Left lung (tissue), 4 donors: ENCODE measurements at regions not wholly inside any gene's neighbourhood (a gene's known extent, or its start where the extent isn't known, plus 50 kb on each side); places are given as distances from the start of the nearest gene placed in this dataset.
A peak's percentile ranks its signal among the peaks of the same experiment; 100 is the strongest.

Experiments used
- ATAC-seq: fragments of 200-7000 bp; cut with Tn5 transposase; one replicate; pipeline ENCODE4 v1.9.1; 2020; ENCODE audit warnings: moderate library complexity
- DNase-seq, 4 donors: peaks; one replicate each; pipeline ENCODE4 v3.0.0-alpha.2; 2013 to 2020
- H3K27ac ChIP-seq, 2 donors: fragments of 200-600 bp; sonication (generic) in 1 of 2; one replicate each; pipeline versions ENCODE4 v1.5.0 to v1.8.0; 2020 to 2021
- H3K27me3 ChIP-seq, 2 donors: fragments of 200-600 bp; sonication (generic) in 1 of 2; one replicate each; pipeline versions ENCODE4 v1.5.0 to v1.8.0; 2020 to 2021
- H3K36me3 ChIP-seq, 2 donors: fragments of 200-600 bp; sonication (generic) in 1 of 2; one replicate each; pipeline versions ENCODE4 v1.5.0 to v1.8.0; 2020 to 2021
- H3K4me1 ChIP-seq, 2 donors: fragments of 200-600 bp; one replicate each; pipeline ENCODE4 v1.8.0; 2021
- H3K4me3 ChIP-seq, 2 donors: fragments of 200-600 bp; sonication (generic) in 1 of 2; one replicate each; pipeline versions ENCODE4 v1.5.0 to v1.8.0; 2020 to 2021; ENCODE audit warnings: mild to moderate bottlenecking in 1 of 2
- H3K9me3 ChIP-seq, 2 donors: fragments of 200-600 bp; sonication (generic) in 1 of 2; one replicate each; pipeline versions ENCODE4 v1.5.0 to v1.8.0; 2020 to 2021
- CTCF ChIP-seq, 2 donors: fragments of 200-600 bp; sonication (generic) in 1 of 2; IDR thresholded peaks; one replicate each; pipeline versions ENCODE4 v1.5.0 to v1.8.0; 2021; ENCODE audit warnings: antibody characterized with exemption in 2 of 2
- intact Hi-C, 2 donors: fragments of 100-400 bp; cut with DNase I; formaldehyde crosslinking; loops; one replicate each; pipeline versions ENCODE4 v1.11.2 to v1.14.2; 2022
- donor health status: DM: no; HTN: yes; CAD: no.
- donor health status: DM: no; HTN: no; CAD: no.

GRCh38 chrX:84724576-84724975 lies 222.3 kb upstream of the HDX start:
- DNase-seq (no peak), ATAC-seq (no peak)
- TF ChIP-seq CTCF (IDR thresholded peaks at IDR 0.05), result no peak
- Histone ChIP-seq H3K27me3 (peaks cover 0 to 8% of the 10 kb centered on the region in 2 donors), H3K4me3 (no peak overlapping the region), H3K27ac (no peak overlapping the region), H3K4me1 (no peaks in the 10 kb centered on the region), H3K9me3 (no peaks in the 10 kb centered on the region), H3K36me3 (no peaks in the 10 kb centered on the region)
- intact Hi-C loops, result no loop called here

GRCh38 chrX:84729408-84729807 lies 227.2 kb upstream of the HDX start:
- ATAC-seq (no peak), DNase-seq (no peak)
- intact Hi-C loops, result no loop called here
- Histone ChIP-seq H3K27me3 (peaks cover 0 to 8% of the 10 kb centered on the region in 2 donors), H3K4me1 (no peaks in the 10 kb centered on the region), H3K36me3 (no peaks in the 10 kb centered on the region), H3K27ac (no peak overlapping the region), H3K9me3 (no peaks in the 10 kb centered on the region), H3K4me3 (no peak overlapping the region)
- TF ChIP-seq CTCF (IDR thresholded peaks at IDR 0.05), result no peak

- H3K4me1 ChIP-seq, result no peaks in the 10 kb centered on the region
- no peak overlapping the region for H3K27ac ChIP-seq
- peak; percentile 98 for ATAC-seq
- H3K27me3 ChIP-seq, result peaks cover 0 to 8% of the 10 kb centered on the region in 2 donors
- H3K36me3 ChIP-seq, result no peaks in the 10 kb centered on the region
- intact Hi-C loops, result no loop called here
- TF ChIP-seq CTCF (IDR thresholded peaks at IDR 0.05), result peak; percentile 15 to 82
- DNase-seq, result peak in 1 of 4 donors; percentile 43
- no peaks in the 10 kb centered on the region for H3K9me3 ChIP-seq
- H3K4me3 ChIP-seq, result no peak overlapping the region
Observed at GRCh38 chrX:84729809-84730208, 227.6 kb upstream of the HDX start.

GRCh38 chrX:84735025-84735424 lies 232.8 kb upstream of the HDX start:
- DNase-seq, result no peak
- no peak for TF ChIP-seq CTCF (IDR thresholded peaks at IDR 0.05)
- peak; percentile 57 for ATAC-seq
- no peaks in the 10 kb centered on the region for H3K9me3 ChIP-seq
- intact Hi-C loops, result no loop called here
- no peak overlapping the region for H3K4me3 ChIP-seq
- no peaks in the 10 kb centered on the region for H3K4me1 ChIP-seq
- no peaks in the 10 kb centered on the region for H3K36me3 ChIP-seq
- no peaks in the 10 kb centered on the region for H3K27me3 ChIP-seq
- H3K27ac ChIP-seq, result no peak overlapping the region

- no peak for ATAC-seq
- no peak for TF ChIP-seq CTCF (IDR thresholded peaks at IDR 0.05)
- Histone ChIP-seq H3K9me3 (no peaks in the 10 kb centered on the region), H3K36me3 (no peaks in the 10 kb centered on the region), H3K27ac (no peak overlapping the region), H3K4me3 (no peak overlapping the region), H3K4me1 (no peaks in the 10 kb centered on the region), H3K27me3 (no peaks in the 10 kb centered on the region)
- intact Hi-C loops, result no loop called here
- peak in 2 of 4 donors; percentile 1 to 7 for DNase-seq
Observed at GRCh38 chrX:84737471-84737871, 235.2 kb upstream of the HDX start.
